Type B pancreatic cell (in vitro differentiated cells): ENCODE measurements at regions not wholly inside any gene's neighbourhood (a gene's known extent, or its start where the extent isn't known, plus 50 kb on each side); places are given as distances from the start of the nearest gene placed in this dataset.

ENCODE experiments used
- DNase-seq: peaks from one replicate; pipeline ENCODE4 v3.0.0; 2021; ENCODE audit warnings: mixed read lengths; ENCODE audit not compliant: unreplicated experiment; ENCODE audit errors: extremely low spot score
- H3K27ac Mint-ChIP-seq: 2 replicates; pipeline ENCODE4 v1.8.0; 2021; ENCODE audit warnings: mild to moderate bottlenecking, mixed read lengths
- H3K27me3 Mint-ChIP-seq: 2 replicates; pipeline ENCODE4 v1.8.0; 2021; ENCODE audit warnings: mixed read lengths
- H3K36me3 Mint-ChIP-seq: 2 replicates; pipeline ENCODE4 v1.8.0; 2021; ENCODE audit warnings: mixed read lengths
- H3K4me1 Mint-ChIP-seq: one replicate; pipeline ENCODE4 v1.8.0; 2021; ENCODE audit warnings: mixed read lengths; ENCODE audit not compliant: unreplicated experiment
- H3K4me3 Mint-ChIP-seq: 2 replicates; pipeline ENCODE4 v1.8.0; 2021; ENCODE audit warnings: mild to moderate bottlenecking, mixed read lengths
- H3K9me3 Mint-ChIP-seq: 2 replicates; pipeline ENCODE4 v1.8.0; 2021; ENCODE audit warnings: mixed read lengths
- CTCF ChIP-seq: fragments of 200-600 bp; sonication (generic); conservative IDR thresholded peaks from 2 replicates; pipeline ENCODE4 v1.5.0; 2021; ENCODE audit warnings: antibody characterized with exemption, mild to moderate bottlenecking

DNA sequence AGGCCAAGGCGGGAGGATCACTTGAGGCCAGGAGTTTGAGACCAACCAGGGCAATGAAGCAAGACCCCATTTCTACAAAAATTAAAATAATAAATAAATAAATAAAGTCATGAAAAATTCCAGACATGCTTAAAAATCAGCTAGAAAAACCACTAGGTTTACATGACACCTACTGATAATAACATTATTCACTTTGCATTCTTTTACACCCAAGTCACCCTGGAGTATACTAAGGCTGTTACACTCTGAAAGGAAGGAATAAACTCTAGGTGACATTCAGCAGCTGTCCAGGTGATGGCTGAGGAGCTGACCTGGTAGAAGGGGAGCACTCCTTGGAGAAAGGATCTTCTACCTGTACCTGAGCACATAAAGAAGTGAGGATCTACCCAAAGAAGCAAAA is 179.2 kb downstream of the ZNF281 start:
- Mint-ChIP-seq H3K36me3 (no peaks in the 10 kb centered on the region), H3K4me1 (peaks cover 16% of the 10 kb centered on the region), H3K4me3 (no peak overlapping the region), H3K9me3 (no peaks in the 10 kb centered on the region), H3K27ac (no peak overlapping the region), H3K27me3 (peaks cover 26% of the 10 kb centered on the region)
- no peak for TF ChIP-seq CTCF
- DNase-seq = no peak

- Mint-ChIP-seq H3K27me3 (peaks cover 20% of the 10 kb centered on the region), H3K4me3 (no peak overlapping the region), H3K4me1 (peaks cover 16% of the 10 kb centered on the region), H3K36me3 (no peaks in the 10 kb centered on the region), H3K9me3 (no peaks in the 10 kb centered on the region), H3K27ac (no peak overlapping the region)
- no peak for DNase-seq
- no peak for TF ChIP-seq CTCF
Measured at GRCh38 chr1:200228486-200228885, 181.3 kb downstream of the ZNF281 start.

DNA sequence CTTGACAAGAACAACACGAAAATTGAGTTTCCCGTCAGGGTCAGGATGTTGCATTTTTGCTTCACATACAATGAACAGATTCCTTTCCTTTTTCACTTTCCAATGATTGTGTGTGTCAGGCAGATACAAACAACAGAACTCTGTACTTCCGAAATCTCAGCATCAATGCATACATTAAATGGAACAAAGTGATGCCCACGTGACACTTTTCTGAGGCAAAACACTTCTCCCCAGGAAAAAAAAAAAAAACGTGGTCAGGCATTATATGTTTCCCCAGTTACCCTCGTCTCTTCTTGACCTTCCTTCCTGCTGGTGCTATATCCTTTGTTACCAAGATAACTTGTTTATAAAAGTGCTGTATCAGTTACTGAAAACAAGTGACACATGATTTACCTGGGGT is 181.8 kb downstream of the ZNF281 start:
- Mint-ChIP-seq H3K27ac (no peak overlapping the region), H3K4me1 (peaks cover 16% of the 10 kb centered on the region), H3K27me3 (peaks cover 20% of the 10 kb centered on the region), H3K36me3 (no peaks in the 10 kb centered on the region), H3K4me3 (no peak overlapping the region), H3K9me3 (no peaks in the 10 kb centered on the region)
- no peak for TF ChIP-seq CTCF
- no peak for DNase-seq
